ENCODE measurements at regions not wholly inside any gene's neighbourhood (a gene's known extent, or its start where the extent isn't known, plus 50 kb on each side); places are given as distances from the start of the nearest gene placed in this dataset.

DNA sequence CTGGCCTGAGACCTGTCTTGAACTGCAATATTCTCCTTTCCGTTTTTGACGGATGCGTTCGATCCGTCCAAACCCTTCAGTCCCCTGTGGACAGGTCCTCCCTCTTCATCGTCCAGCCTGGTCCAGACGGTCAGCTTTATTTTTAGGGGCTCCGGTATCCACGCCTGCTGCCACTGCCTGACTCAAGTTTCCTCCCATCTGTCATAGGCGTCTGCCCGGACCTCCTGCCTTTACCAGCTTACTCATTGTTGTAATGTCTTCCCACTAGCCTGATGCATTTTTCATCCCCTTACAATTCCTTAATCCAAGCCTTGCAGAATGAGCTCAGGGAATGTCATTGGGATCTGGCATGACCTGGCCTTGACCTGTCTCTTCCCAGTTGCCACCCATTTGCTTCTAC, 145.8 kb downstream of the TENT4A start:
- H3K27ac ChIP-seq (ENCODE audit: low read depth in 1 of 2, low read length in 2 of 2) = no peak overlapping the region
- Mint-ChIP-seq H3K36me3 (no peaks in the 10 kb centered on the region), H3K27ac (no peak overlapping the region), H3K9me3 (peaks cover 9 to 33% (median 16%) of the 10 kb centered on the region in 7 donors), H3K27me3 (ENCODE audit: low read depth in 3 of 3) (peaks cover 0 to 3% (median 1%) of the 10 kb centered on the region in 3 donors), H3K4me3 (no peak overlapping the region), H3K4me1 (no peaks in the 10 kb centered on the region)
- peaks cover 12 to 17% of the 10 kb centered on the region in 2 donors for H3K9me3 ChIP-seq (replicated peaks in 1 of 2; ENCODE audit: control insufficient read depth in 1 of 2, insufficient read depth in 1 of 2, low read length in 2 of 2)
- no peaks in the 10 kb centered on the region for H3K79me2 ChIP-seq (ENCODE audit: insufficient read depth, low read length)
- TF ChIP-seq, protein P1, sequence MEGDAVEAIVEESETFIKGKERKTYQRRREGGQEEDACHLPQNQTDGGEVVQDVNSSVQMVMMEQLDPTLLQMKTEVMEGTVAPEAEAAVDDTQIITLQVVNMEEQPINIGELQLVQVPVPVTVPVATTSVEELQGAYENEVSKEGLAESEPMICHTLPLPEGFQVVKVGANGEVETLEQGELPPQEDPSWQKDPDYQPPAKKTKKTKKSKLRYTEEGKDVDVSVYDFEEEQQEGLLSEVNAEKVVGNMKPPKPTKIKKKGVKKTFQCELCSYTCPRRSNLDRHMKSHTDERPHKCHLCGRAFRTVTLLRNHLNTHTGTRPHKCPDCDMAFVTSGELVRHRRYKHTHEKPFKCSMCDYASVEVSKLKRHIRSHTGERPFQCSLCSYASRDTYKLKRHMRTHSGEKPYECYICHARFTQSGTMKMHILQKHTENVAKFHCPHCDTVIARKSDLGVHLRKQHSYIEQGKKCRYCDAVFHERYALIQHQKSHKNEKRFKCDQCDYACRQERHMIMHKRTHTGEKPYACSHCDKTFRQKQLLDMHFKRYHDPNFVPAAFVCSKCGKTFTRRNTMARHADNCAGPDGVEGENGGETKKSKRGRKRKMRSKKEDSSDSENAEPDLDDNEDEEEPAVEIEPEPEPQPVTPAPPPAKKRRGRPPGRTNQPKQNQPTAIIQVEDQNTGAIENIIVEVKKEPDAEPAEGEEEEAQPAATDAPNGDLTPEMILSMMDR (IDR thresholded peaks at IDR 0.05) = no peak
- no peak for DNase-seq
- no peaks in the 10 kb centered on the region for H4K20me1 ChIP-seq (ENCODE audit: insufficient read depth, low read length)
- intact Hi-C loops (cut with micrococcal nuclease) = no loop called here
- no peak overlapping the region for H2AFZ ChIP-seq (ENCODE audit: insufficient read depth, low read depth, low read length, poor library complexity, severe bottlenecking)
- H3K4me3 ChIP-seq (replicated peaks in 1 of 3; ENCODE audit: low read depth in 2 of 3, low read length in 3 of 3) = no peak overlapping the region
- H3K27me3 ChIP-seq (ENCODE audit: control insufficient read depth in 2 of 2, insufficient read depth in 2 of 2, low read length in 2 of 2) = no peaks in the 10 kb centered on the region
- no peak overlapping the region for H3K9ac ChIP-seq (ENCODE audit: insufficient read depth, low read length, poor library complexity, severe bottlenecking)
- no peaks in the 10 kb centered on the region for H3K36me3 ChIP-seq (replicated peaks in 1 of 2; ENCODE audit: control insufficient read depth in 1 of 2, insufficient read depth in 2 of 2, low read length in 2 of 2)
- WGBS (ENCODE audit: insufficient coverage) = 96% methylated on average over 11 of the region's 11 CpGs
- H3K4me2 ChIP-seq (replicated peaks; ENCODE audit: extremely low read depth, low read length, poor library complexity, severe bottlenecking) = no peak overlapping the region
- H3K4me1 ChIP-seq (ENCODE audit: control insufficient read depth in 1 of 2, insufficient read depth in 2 of 2, low read length in 2 of 2) = no peaks in the 10 kb centered on the region

DNA sequence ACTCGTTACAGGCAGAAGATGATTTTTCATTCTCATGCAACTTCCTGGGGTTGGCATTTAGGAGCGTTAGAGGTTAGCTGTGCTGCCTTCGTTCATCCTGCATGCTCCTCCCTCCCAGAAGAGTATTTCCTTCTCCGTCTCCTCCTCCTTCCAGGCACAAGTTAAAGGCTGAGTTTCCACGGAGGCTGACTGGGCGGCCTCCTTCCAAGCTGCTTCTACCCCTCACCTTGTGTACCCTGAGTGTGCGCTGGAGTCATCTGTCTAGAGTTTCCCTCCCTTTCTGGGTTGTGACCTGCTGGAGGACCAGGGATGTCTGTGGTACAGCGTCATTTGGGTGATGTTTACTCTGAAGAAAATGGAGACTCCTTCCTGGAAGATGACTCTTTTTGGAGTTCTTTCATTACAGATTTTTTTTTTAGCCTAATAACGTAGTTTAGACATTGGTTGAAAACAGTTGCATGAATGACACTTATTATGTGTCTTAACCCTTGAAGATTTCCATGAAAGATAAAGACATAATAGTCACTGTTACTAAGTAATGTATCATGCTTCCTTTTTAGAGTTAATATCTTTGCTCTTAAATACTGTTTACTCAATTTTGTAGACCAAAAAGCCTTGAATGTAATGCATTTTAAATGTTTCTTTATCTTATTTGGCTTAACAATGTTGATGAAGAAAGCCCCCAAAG, 146.9 kb downstream of the TENT4A start:
- Histone ChIP-seq H3K79me2 (ENCODE audit: insufficient read depth, low read length) (no peaks in the 10 kb centered on the region), H3K9ac (ENCODE audit: insufficient read depth, low read length, poor library complexity, severe bottlenecking) (no peak overlapping the region), H3K4me3 (replicated peaks in 1 of 3; ENCODE audit: low read depth in 2 of 3, low read length in 3 of 3) (no peak overlapping the region), H3K4me1 (ENCODE audit: control insufficient read depth in 1 of 2, insufficient read depth in 2 of 2, low read length in 2 of 2) (no peaks in the 10 kb centered on the region), H3K9me3 (replicated peaks in 1 of 2; ENCODE audit: control insufficient read depth in 1 of 2, insufficient read depth in 1 of 2, low read length in 2 of 2) (peaks cover 3 to 7% of the 10 kb centered on the region in 2 donors), H4K20me1 (ENCODE audit: insufficient read depth, low read length) (no peaks in the 10 kb centered on the region), H2AFZ (ENCODE audit: insufficient read depth, low read depth, low read length, poor library complexity, severe bottlenecking) (no peak overlapping the region), H3K4me2 (replicated peaks; ENCODE audit: extremely low read depth, low read length, poor library complexity, severe bottlenecking) (no peak overlapping the region), H3K27me3 (ENCODE audit: control insufficient read depth in 2 of 2, insufficient read depth in 2 of 2, low read length in 2 of 2) (no peaks in the 10 kb centered on the region), H3K36me3 (replicated peaks in 1 of 2; ENCODE audit: control insufficient read depth in 1 of 2, insufficient read depth in 2 of 2, low read length in 2 of 2) (no peaks in the 10 kb centered on the region), H3K27ac (ENCODE audit: low read depth in 1 of 2, low read length in 2 of 2) (no peak overlapping the region)
- no peak for DNase-seq
- H3K4me3 Mint-ChIP-seq = no peak overlapping the region
- H3K36me3 Mint-ChIP-seq = no peaks in the 10 kb centered on the region
- peaks cover 2 to 22% (median 8%) of the 10 kb centered on the region in 7 donors for H3K9me3 Mint-ChIP-seq
- WGBS (ENCODE audit: insufficient coverage) = 90% methylated on average over 4 of the region's 9 CpGs
- intact Hi-C loops (cut with micrococcal nuclease) = no loop called here
- H3K27me3 Mint-ChIP-seq (ENCODE audit: low read depth in 3 of 3) = peaks cover 0 to 3% (median 1%) of the 10 kb centered on the region in 3 donors
- H3K4me1 Mint-ChIP-seq = no peaks in the 10 kb centered on the region
- H3K27ac Mint-ChIP-seq = no peak overlapping the region
- TF ChIP-seq, protein P1 (IDR thresholded peaks at IDR 0.05) = no peak
